Naive thymus-derived CD8-positive, alpha-beta T cell (primary cell): ENCODE measurements at regions not wholly inside any gene's neighbourhood (a gene's known extent, or its start where the extent isn't known, plus 50 kb on each side); places are given as distances from the start of the nearest gene placed in this dataset.
A peak's percentile ranks its signal among the peaks of the same experiment; 100 is the strongest.
"Not testable (repeated sequence)": the region's sequence is repeated elsewhere in the genome, so short reads cannot be mapped to it uniquely, and the experiment has no call there.

Source experiments
- ATAC-seq, 2 donors: fragments of 150-1000 bp; cut with Tn5 transposase in 1 of 2; sonication (Bioruptor Pico), chemical (Tn5 transposase) in 1 of 2; 1 replicate in 1 of 2; 2 replicates in 1 of 2; pipeline ENCODE4 v1.10.0; 2021; ENCODE audit warnings: mild to moderate bottlenecking in 2 of 2, moderate library complexity in 2 of 2
- POLR2A ChIA-PET: fragments of 350-600 bp; sonication (Branson Sonifier 250); formaldehyde crosslinking; loops from one replicate; lab custom pipeline; 2021; ENCODE audit warnings: antibody characterized with exemption; lab: Charles Lee
- DNase-seq, 10 donors: peaks; one replicate each; pipeline versions ENCODE4 v3.0.0 to v3.0.0-alpha.2; 2020 to 2022
- H3K27ac Mint-ChIP-seq, 10 donors: one replicate each; pipeline ENCODE4 v1.8.0; 2020 to 2022; ENCODE audit warnings: mild to moderate bottlenecking in 10 of 10, mixed read lengths in 10 of 10, moderate library complexity in 4 of 10, inconsistent platforms in 1 of 10
- H3K27me3 Mint-ChIP-seq, 5 donors: one replicate each; pipeline ENCODE4 v1.8.0; 2021 to 2022; ENCODE audit warnings: mixed read lengths in 5 of 5
- H3K36me3 Mint-ChIP-seq, 3 donors: one replicate each; pipeline ENCODE4 v1.8.0; 2020 to 2022; ENCODE audit warnings: mixed read lengths in 3 of 3, mild to moderate bottlenecking in 2 of 3, inconsistent platforms in 1 of 3
- H3K4me1 Mint-ChIP-seq, 4 donors: one replicate each; pipeline ENCODE4 v1.8.0; 2021 to 2022; ENCODE audit warnings: mixed read lengths in 4 of 4
- H3K4me3 Mint-ChIP-seq, 10 donors: one replicate each; pipeline ENCODE4 v1.8.0; 2020 to 2022; ENCODE audit warnings: mild to moderate bottlenecking in 10 of 10, mixed read lengths in 10 of 10, moderate library complexity in 6 of 10, inconsistent platforms in 1 of 10
- H3K9me3 Mint-ChIP-seq, 9 donors: one replicate each; pipeline ENCODE4 v1.8.0; 2020 to 2022; ENCODE audit warnings: mixed read lengths in 9 of 9, mild to moderate bottlenecking in 3 of 9, inconsistent platforms in 1 of 9, moderate library complexity in 1 of 9

- not testable (repeated sequence) for H3K4me1 Mint-ChIP-seq, H3K4me3 Mint-ChIP-seq, ATAC-seq, H3K27me3 Mint-ChIP-seq, H3K9me3 Mint-ChIP-seq, DNase-seq, H3K36me3 Mint-ChIP-seq
- POLR2A ChIA-PET, result interaction anchor here (0.7 kb wide), 1 partner anchor 27 kb away, joined by 3 read pairs; no protein-coding TSS in a partner anchor
- peak overlapping the region in 1 of 10 donors; percentile 12 for H3K27ac Mint-ChIP-seq
Measured at GRCh38 chr12:116377194-116377571, 99.7 kb upstream of the MED13L start.

- H3K9me3 Mint-ChIP-seq, result peaks cover 0 to 7% (median 0%) of the 10 kb centered on the region in 9 donors
- no peaks in the 10 kb centered on the region for H3K36me3 Mint-ChIP-seq
- no peak for ATAC-seq
- DNase-seq, result no peak
- no peak overlapping the region for H3K27ac Mint-ChIP-seq
- POLR2A ChIA-PET, result no interaction called here
- no peak overlapping the region for H3K4me3 Mint-ChIP-seq
- peaks cover 0 to 5% (median 0%) of the 10 kb centered on the region in 5 donors for H3K27me3 Mint-ChIP-seq
- peaks cover 0 to 7% (median 3%) of the 10 kb centered on the region in 4 donors for H3K4me1 Mint-ChIP-seq
Measured at GRCh38 chr12:116378002-116378401, 100.5 kb upstream of the MED13L start.

GRCh38 chr12:116380108-116380507, 102.6 kb upstream of the MED13L start:
- H3K27me3 Mint-ChIP-seq, result peaks cover 0 to 5% (median 0%) of the 10 kb centered on the region in 5 donors
- POLR2A ChIA-PET, result interaction anchor here (0.7 kb wide), 1 partner anchor 236 kb away, joined by 3 read pairs; no protein-coding TSS in a partner anchor
- peaks cover 0 to 4% (median 0%) of the 10 kb centered on the region in 9 donors for H3K9me3 Mint-ChIP-seq
- ATAC-seq, result no peak
- DNase-seq, result no peak
- peak overlapping the region in 2 of 10 donors; percentile 44 to 63 for H3K27ac Mint-ChIP-seq
- H3K4me3 Mint-ChIP-seq, result no peak overlapping the region
- H3K36me3 Mint-ChIP-seq, result no peaks in the 10 kb centered on the region
- peaks cover 4 to 10% (median 5%) of the 10 kb centered on the region in 4 donors for H3K4me1 Mint-ChIP-seq

- ATAC-seq, H3K27me3 Mint-ChIP-seq, DNase-seq, H3K4me1 Mint-ChIP-seq, H3K4me3 Mint-ChIP-seq, H3K36me3 Mint-ChIP-seq, H3K9me3 Mint-ChIP-seq, POLR2A ChIA-PET: not testable (repeated sequence)
- peak overlapping the region in 1 of 10 donors; percentile 34 for H3K27ac Mint-ChIP-seq
Measured at GRCh38 chr12:116380740-116381139, 103.2 kb upstream of the MED13L start.

GRCh38 chr12:116381240-116381743, 103.8 kb upstream of the MED13L start:
- ATAC-seq (no peak), DNase-seq (no peak)
- Mint-ChIP-seq H3K9me3 (no peaks in the 10 kb centered on the region), H3K27ac (no peak overlapping the region), H3K4me3 (peak overlapping the region in 1 of 10 donors; percentile 36), H3K36me3 (no peaks in the 10 kb centered on the region), H3K4me1 (peaks cover 3 to 8% (median 6%) of the 10 kb centered on the region in 4 donors), H3K27me3 (peaks cover 0 to 5% (median 0%) of the 10 kb centered on the region in 5 donors)
- POLR2A ChIA-PET, result no interaction called here

GRCh38 chr12:116381744-116382685, 104.5 kb upstream of the MED13L start:
- peak overlapping the region in 1 of 10 donors; percentile 51 for H3K27ac Mint-ChIP-seq
- DNase-seq, result no peak
- H3K27me3 Mint-ChIP-seq, result peaks cover 0 to 5% (median 0%) of the 10 kb centered on the region in 5 donors
- no peaks in the 10 kb centered on the region for H3K36me3 Mint-ChIP-seq
- POLR2A ChIA-PET, result no interaction called here
- H3K9me3 Mint-ChIP-seq, result no peaks in the 10 kb centered on the region
- ATAC-seq, result no peak
- H3K4me3 Mint-ChIP-seq, result peak overlapping the region in 1 of 10 donors; percentile 36
- peaks cover 3 to 8% (median 6%) of the 10 kb centered on the region in 4 donors for H3K4me1 Mint-ChIP-seq

- Mint-ChIP-seq H3K36me3 (no peaks in the 10 kb centered on the region), H3K27me3 (peaks cover 0 to 5% (median 0%) of the 10 kb centered on the region in 5 donors), H3K27ac (peak overlapping the region in 2 of 10 donors; percentile 52 to 53), H3K4me1 (peaks cover 3 to 8% (median 6%) of the 10 kb centered on the region in 4 donors), H3K4me3 (no peak overlapping the region), H3K9me3 (no peaks in the 10 kb centered on the region)
- DNase-seq (no peak), ATAC-seq (no peak)
- POLR2A ChIA-PET, result no interaction called here
Measured at GRCh38 chr12:116382686-116383530, 105.4 kb upstream of the MED13L start.

- no peak for ATAC-seq
- Mint-ChIP-seq H3K36me3 (no peaks in the 10 kb centered on the region), H3K9me3 (no peaks in the 10 kb centered on the region), H3K27ac (no peak overlapping the region), H3K4me1 (peaks cover 3 to 8% (median 6%) of the 10 kb centered on the region in 4 donors), H3K4me3 (no peak overlapping the region), H3K27me3 (peaks cover 0 to 5% (median 2%) of the 10 kb centered on the region in 5 donors)
- DNase-seq, result no peak
- POLR2A ChIA-PET, result interaction anchor here (0.6 kb wide), 2 partner anchors 58 to 148 kb away, joined by 3 to 4 read pairs; no protein-coding TSS in a partner anchor
Measured at GRCh38 chr12:116384175-116384574, 106.7 kb upstream of the MED13L start.

- Mint-ChIP-seq H3K4me1 (peaks cover 0 to 8% (median 6%) of the 10 kb centered on the region in 4 donors), H3K36me3 (no peaks in the 10 kb centered on the region), H3K4me3 (no peak overlapping the region), H3K9me3 (no peaks in the 10 kb centered on the region), H3K27ac (no peak overlapping the region), H3K27me3 (peaks cover 0 to 4% (median 2%) of the 10 kb centered on the region in 5 donors)
- POLR2A ChIA-PET, result interaction anchor here (0.6 to 0.7 kb wide), 4 partner anchors 18 to 168 kb away, joined by 3 to 5 read pairs (median 4); no protein-coding TSS in a partner anchor
- DNase-seq (no peak), ATAC-seq (no peak)
Measured at GRCh38 chr12:116384691-116385485, 107.4 kb upstream of the MED13L start.

GRCh38 chr12:116385486-116386217, 108.2 kb upstream of the MED13L start:
- Mint-ChIP-seq H3K27ac (peak overlapping the region in 1 of 10 donors; percentile 53), H3K27me3 (peaks cover 0 to 4% (median 2%) of the 10 kb centered on the region in 5 donors), H3K4me3 (no peak overlapping the region), H3K9me3 (no peaks in the 10 kb centered on the region), H3K36me3 (no peaks in the 10 kb centered on the region), H3K4me1 (peaks cover 0 to 8% (median 6%) of the 10 kb centered on the region in 4 donors)
- DNase-seq (no peak), ATAC-seq (no peak)
- POLR2A ChIA-PET, result interaction anchor here (0.6 to 0.7 kb wide), 3 partner anchors 19 to 169 kb away, joined by 3 to 5 read pairs (median 4); no protein-coding TSS in a partner anchor

GRCh38 chr12:116389326-116389725, 111.8 kb upstream of the MED13L start:
- Mint-ChIP-seq H3K9me3 (no peaks in the 10 kb centered on the region), H3K27ac (peak overlapping the region in 1 of 10 donors; percentile 0), H3K4me3 (no peak overlapping the region), H3K27me3 (peaks cover 0 to 4% (median 0%) of the 10 kb centered on the region in 5 donors), H3K36me3 (no peaks in the 10 kb centered on the region), H3K4me1 (peaks cover 6 to 18% (median 12%) of the 10 kb centered on the region in 4 donors)
- no peak for ATAC-seq
- DNase-seq, result no peak
- POLR2A ChIA-PET, result no interaction called here
